SU-DHL-6 (cell line): ENCODE measurements at regions not wholly inside any gene's neighbourhood (a gene's known extent, or its start where the extent isn't known, plus 50 kb on each side); places are given as distances from the start of the nearest gene placed in this dataset.

Experiments
- EZH2phosphoT487 ChIP-seq: fragments of 200-600 bp; sonication (generic), shearing (Covaris generic); conservative IDR thresholded peaks from 2 replicates; pipeline ENCODE4 v1.6.1; 2018; ENCODE audit warnings: mild to moderate bottlenecking, antibody characterized with exemption, low read length, moderate library complexity, mixed read lengths
- TF ChIP-seq, protein P1 (sequence below): fragments of 200-600 bp; sonication (generic); IDR thresholded peaks from one replicate; pipeline ENCODE4 v1.5.1; 2017; ENCODE audit warnings: antibody characterized with exemption, mild to moderate bottlenecking, low read length, moderate library complexity; ENCODE audit not compliant: insufficient read depth, poor library complexity, severe bottlenecking

DNA sequence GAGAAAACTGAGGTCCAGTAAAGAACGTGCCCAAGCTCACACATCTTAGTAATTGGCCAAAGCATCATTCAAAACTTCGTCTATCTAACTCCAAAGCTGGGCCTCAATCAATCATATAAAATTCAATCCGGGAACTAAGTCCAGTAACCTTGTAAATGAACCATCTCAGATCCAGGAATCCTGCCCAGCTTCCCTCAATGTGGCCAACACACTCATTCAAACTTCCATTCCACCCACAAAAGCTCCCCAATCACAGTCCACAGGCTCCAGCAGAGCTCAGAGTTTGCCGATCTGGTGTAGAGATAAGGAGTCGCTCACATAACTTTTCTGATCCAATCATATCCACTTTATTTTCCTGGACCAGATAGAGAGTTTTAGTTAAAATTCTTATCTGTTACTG, 144.8 kb downstream of the SPATA18 start:
- TF ChIP-seq, protein P1, sequence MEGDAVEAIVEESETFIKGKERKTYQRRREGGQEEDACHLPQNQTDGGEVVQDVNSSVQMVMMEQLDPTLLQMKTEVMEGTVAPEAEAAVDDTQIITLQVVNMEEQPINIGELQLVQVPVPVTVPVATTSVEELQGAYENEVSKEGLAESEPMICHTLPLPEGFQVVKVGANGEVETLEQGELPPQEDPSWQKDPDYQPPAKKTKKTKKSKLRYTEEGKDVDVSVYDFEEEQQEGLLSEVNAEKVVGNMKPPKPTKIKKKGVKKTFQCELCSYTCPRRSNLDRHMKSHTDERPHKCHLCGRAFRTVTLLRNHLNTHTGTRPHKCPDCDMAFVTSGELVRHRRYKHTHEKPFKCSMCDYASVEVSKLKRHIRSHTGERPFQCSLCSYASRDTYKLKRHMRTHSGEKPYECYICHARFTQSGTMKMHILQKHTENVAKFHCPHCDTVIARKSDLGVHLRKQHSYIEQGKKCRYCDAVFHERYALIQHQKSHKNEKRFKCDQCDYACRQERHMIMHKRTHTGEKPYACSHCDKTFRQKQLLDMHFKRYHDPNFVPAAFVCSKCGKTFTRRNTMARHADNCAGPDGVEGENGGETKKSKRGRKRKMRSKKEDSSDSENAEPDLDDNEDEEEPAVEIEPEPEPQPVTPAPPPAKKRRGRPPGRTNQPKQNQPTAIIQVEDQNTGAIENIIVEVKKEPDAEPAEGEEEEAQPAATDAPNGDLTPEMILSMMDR = no peak
- no peak for TF ChIP-seq EZH2phosphoT487
